Bone marrow (tissue), 2 donors: ENCODE measurements at regions not wholly inside any gene's neighbourhood (a gene's known extent, or its start where the extent isn't known, plus 50 kb on each side); places are given as distances from the start of the nearest gene placed in this dataset.
"Not testable (repeated sequence)": the region's sequence is repeated elsewhere in the genome, so short reads cannot be mapped to it uniquely, and the experiment has no call there.

ENCODE experiments used
- DNase-seq, 2 donors: peaks; one replicate each; lab custom pipeline; 2025; lab: John Stamatoyannopoulos, UW

DNA sequence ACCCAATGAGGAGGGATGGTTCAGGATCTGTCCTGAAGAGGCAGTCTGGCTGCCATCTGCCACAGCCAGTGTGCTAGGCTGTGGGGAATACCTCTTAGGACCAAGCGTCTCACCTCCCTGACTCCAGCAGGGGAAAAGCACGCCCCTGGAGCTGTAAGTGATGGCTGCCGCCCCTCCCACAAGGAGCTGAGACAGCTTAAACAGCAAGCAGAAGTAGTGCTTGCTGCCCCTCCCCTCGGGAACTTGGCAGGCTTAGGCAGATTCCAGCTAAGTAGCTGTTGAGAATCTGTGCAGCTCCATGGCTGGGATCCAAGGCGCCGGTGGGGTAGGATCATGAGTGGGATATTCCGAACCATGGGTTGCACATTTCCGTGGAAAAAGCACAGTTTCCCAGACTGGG lies 360.4 kb upstream of the MDGA2 start:
- DNase-seq = no peak

DNA sequence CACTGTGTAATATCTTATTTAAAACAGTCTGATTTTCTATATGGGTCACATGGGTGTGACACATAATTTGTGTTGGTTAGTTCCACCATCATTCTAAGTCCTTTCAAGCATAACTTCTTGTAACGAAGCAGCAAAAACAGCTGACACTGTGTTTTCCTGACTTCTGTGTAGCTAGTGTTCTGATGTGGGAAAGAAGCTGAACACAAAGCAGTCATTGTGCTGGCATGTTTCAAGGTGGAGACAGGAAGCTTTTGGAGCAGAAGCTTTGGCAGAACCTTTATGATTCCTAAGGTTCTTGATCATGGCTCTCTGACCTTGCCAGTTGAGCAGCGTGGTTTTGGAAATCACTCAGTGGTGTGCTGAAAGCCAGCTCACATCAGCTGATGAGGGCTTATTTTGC lies 351.7 kb upstream of the MDGA2 start:
- DNase-seq = no peak

DNA sequence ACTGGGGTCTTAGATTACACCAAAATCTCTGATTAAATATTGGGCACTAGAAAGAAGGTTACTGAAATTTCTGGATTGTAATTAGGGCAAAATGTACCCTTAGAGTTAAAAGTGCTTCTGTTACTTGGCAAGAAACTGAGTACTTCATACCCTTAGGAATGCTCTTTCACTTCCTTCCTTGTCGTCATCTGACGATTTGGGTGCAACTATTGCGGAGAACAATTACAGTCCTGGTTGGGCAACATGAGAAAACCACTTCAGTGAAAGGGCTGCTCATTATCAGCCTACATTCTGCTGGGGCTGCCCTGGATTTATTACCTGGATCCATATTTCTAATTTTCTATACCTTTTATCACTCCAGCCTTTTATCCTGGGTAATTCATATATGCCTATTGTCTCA lies 348.5 kb upstream of the MDGA2 start:
- DNase-seq = no peak

DNA sequence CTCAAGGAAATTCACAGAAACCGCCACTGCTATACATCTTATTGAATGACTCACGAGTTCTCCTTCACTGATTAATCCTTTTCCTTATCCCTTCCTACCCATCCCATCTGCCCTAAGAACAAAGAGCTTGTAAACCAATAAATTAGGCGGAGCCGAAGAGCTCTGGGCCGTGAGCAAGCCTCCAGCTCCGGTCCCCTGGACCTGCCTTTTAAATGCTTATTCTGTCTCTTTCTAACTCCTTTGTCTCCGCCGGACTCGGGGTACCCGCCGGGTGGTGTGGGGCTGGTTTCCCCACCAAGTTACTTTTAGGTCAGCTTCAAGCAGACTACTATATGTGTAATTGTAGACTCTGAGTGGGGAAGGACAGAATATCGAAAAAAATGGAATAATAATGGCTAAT lies 336.1 kb upstream of the MDGA2 start:
- DNase-seq = not testable (repeated sequence)

DNA sequence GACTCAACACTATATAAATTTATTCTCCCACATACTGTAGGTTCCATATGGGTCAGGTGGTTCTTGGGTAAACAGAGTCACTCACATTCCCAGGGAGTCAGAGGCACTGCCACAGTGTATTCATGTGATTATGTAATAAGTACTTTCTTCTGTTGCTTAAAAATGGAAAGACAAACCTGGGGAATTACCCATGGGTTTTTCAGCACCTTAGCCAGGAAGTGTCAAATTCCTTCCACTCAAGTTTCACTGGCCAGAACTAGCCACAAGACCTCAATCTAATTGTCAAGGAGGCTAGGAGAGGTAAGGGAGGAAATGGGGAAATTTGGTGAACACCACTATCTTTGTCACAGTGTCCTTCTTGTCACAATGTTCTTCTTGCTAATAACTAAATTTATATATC lies 333.2 kb upstream of the MDGA2 start:
- no peak for DNase-seq

DNA sequence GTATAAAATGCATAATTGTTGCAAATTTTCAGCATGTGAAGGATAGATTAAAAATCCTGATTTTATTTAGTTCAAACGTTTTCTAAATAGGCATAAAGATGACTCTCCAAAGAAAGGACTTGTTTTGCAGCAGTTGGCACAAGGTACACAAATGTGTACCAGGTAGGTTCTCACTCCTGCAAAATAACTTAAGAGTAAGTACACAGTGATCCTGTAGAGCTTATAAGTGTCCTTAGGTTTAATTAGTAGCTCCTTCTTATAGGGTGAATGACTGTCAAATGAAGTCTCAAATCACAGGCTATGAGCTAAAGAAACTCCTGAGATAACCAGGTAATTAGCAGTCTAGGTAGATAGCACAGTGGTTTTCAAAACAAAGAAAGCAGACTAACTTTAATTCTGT lies 330.6 kb upstream of the MDGA2 start:
- DNase-seq = no peak

DNA sequence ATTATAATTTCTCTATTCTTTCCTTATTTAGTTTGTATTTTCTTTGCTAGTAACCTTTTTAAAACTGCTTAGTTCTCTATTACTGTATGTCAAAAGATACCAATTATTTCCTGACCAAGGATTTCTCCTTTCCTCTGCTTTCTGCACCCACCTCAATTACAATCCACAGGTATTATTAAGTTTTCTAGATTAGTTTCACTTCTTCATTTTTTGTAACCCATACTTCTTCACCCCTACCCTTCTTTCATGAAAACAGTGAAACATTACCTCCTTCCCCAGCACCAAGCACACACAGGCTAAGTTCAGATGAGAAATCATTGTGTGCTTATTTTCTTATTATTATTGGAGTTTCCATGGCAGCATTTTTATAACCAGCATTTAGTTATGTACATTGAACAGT lies 318.5 kb upstream of the MDGA2 start:
- DNase-seq = no peak

DNA sequence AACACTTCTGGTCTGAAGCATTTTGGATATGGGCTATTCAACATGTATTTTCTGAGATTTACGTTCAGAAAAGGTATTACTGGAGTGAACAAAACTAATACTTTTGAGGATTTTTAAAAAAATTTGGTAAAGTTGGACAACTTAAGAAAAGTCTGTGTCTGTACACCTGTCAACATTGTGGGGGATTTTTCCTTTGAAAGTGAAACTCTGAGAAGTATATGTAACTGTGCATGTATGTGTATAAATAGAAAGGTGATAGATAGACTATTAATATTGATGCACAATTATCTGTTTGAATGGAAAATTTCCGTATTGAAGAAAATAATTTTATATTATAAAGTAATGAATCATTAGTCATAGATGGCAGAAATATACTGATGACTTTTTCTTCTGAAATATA lies 312.8 kb upstream of the MDGA2 start:
- no peak for DNase-seq

DNA sequence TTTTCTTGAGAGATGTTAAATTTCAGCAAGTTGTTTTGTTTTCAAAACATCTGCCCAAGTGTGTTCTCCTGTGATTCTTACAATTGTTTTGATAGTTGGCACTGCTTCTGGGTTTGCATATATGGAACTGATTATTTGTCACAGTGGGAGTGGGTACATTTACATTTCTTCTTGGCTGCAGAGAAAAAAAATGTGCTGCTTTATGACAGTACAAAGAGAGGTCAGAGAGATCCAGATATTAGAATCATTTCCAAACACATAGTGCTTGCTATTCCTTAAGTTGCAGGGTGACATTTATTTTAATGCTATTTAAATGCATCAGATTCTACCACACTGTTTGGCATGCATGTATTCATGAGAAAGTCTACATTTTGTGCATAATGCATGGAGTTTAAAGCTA lies 303.5 kb upstream of the MDGA2 start:
- DNase-seq = no peak

DNA sequence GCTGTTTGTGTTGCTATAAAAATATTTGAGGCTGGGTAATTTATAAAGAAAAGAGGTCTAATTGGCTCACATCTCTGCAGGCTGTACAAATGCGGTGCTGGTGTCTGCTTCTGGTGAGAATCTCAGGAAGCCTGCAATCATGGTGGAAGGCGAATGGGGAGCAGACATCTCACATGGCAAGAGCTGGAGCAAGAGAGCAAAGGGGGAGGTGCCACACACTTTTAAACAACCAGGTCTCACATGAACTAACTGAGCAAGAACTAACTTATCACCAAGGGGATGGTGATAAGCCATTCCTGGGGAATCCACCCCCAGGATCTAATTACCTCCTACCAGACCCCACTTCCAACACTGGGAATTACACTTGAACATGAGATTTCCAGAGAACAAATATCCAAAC lies 300.7 kb upstream of the MDGA2 start:
- DNase-seq = no peak

DNA sequence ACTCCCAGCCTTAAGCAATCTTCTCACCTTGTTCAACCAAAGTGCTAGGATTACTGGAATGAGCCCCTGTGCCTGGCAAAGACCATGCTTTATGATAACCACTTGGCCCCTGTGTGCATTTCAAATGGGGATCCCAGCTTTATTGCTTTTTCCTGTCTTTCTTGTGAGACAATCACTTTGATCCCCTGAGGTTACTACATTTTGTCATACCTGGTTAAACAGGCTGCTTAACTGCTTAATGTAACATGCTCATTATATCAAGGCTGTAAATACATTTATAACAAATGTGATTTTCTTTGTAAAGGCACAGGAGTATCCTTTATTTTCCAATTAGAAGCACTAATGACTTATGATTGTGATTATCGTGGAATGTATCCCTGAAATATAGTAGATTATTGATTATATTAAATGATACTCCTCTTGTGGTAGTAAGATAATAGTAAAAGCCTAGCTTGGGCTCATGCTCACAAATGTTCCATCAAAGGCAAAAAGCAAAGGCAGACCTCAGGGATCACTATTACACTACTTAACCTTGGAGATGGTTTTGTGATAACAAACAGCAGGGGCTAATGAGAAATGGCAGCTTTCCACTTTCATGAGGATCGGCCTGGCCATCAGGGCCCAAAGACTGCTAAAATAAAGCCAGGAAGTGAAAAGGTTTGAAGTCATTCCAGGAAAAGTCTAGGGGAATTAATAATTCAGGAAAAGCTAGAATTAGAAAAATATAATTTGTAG lies 290.8 kb upstream of the MDGA2 start:
- no peak for DNase-seq

DNA sequence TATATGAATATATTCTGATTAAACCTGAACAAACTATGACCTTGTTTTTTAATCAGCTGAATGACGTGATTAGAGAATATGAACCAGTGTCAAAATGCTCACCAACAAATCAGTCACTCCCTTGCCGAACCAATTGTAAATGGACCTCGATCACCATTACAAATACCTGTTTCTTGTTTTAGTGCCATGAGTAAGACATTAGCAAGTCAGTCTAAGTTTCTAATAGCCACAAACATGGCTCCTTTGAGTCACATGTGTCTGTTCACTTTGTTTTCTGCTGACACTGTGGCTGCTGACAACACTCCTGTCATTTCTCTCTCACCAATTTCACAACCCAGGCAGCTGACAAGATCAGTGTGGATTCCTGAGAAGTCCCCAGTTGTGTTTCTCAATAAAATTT lies 286.2 kb upstream of the MDGA2 start:
- DNase-seq = no peak

DNA sequence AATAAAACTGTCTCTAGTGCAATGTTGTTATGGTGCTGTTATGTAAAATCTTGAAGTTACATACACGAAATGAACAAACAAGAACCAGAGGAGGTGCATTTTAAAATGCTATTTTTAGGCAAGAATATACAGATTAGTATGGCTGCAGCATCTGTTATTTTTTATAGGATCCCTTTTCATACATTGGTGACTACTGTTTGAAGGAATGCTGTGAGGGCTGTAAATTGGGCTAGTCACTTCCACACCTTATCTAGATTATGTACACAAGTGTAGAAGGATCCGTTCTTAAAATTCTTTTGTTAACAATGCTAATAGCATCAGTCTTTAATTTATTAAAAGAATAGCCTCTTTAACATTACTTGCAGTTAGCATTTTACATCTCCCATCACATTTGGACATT lies 284.3 kb upstream of the MDGA2 start:
- no peak for DNase-seq

DNA sequence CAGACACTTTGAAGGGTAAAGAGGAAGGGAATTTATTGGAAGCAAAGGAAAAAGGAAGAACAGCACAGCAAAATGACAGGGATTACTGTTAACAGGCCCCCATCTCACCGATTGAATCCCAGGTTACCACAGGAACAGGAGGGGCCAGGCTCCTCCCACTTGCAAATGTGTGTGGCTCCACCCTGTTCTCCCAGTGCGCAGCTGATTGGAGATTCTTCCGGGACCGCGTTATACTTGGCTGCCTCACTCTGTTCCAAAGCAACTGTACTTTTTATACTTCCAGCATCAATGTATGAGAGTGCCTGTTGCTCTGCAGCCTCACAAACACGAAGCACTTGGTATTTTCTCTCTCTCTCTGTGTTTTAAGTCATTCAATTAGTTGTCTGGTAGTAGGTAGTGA lies 273.6 kb upstream of the MDGA2 start:
- no peak for DNase-seq

DNA sequence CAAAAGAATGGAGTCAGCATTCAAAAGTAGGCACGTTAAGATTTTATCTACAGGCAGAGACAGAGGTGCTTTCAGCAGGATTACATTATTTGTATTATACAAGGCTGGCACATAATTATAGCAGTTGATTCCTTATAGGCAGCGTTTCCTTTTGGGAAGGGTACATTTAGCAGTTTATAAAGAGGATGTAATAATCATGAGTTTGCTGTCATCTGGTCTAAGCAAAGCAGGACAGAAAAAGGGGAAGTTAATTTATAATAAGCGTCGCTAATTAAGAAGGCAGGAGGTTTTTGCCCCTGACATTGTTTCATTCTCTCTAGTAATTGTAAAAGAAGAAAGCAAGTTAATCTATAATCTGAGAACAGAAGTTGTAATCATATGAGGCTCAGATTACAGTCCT lies 259.9 kb upstream of the MDGA2 start:
- DNase-seq = no peak

DNA sequence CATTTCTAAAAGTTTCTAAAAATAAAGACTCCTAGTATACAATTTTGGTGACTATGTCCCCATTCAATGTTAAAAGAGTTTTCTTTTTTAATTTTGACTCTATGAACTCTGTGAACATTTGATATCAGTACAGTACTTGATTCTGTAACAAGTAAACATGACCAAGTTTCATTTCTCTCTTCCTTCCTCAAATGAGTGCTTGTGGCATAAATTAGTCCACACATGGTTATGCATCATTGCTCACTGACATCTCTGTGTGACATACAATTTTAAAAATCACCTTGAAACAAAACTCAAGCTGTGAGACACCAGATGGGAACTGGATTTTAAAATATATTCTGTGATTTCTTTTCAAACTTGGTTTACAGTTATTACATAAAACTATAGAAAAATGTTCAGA lies 253.9 kb upstream of the MDGA2 start:
- DNase-seq = no peak

DNA sequence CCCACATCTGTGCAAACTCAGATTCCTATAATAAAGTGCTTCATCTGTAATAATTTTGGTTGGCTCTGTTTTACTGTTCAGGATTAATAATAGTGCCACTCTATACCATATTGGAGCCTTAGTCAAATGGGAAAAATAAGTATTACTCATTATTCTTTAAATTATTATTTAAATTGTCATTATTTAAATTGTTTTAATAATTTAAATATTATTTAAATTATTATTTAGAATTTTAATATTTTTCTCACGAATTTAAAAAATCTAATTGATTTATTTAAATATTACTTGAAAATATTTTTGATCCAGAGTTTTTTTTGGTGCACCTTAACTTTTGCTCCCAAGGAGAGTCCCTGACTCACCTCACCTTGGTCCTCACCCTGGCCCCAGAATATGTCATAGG lies 245.7 kb upstream of the MDGA2 start:
- no peak for DNase-seq

DNA sequence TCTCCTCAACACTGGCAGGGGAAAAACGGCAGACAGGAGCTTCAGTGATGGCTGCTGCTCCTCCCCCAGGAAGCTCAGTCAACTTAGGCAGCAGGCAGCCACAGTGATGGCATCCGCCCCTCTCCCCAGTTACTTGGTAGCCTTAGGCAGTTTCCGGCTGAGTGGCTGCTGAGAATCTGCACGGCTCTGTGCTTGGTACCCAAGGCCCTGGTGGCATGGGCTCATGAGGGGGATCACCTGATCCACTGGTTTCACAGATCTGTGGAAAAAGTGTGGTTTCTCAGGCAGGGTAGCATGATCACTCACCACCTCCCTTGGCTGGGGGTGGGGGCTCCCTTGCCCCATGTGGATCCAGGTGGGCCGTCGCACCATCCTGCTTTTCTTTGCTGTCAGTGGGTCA lies 244.6 kb upstream of the MDGA2 start:
- DNase-seq = no peak

DNA sequence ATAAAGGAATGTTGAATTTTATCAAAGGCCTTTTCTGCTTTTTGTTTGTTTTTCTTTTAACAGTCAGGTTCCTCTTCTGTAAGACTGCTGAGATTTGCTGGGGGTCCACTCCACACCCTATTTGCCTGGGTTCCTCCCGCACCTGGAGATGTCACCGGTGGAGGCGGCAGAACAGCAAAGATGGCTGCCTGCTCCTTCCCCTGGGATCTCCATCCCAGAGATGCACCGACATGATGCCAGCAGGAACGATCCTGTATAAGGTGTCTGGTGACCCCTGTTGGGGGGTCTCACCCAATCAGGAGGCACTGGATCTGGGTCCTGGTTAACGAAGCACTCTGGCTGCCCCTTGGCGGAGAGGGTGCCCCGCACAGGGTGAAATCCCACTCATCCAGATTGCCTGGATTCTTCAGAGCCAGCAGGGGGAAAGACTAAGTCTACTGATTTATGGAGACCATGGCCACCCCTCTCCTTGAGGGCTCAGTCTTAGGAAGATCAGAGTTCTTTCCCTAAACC lies 244.0 kb upstream of the MDGA2 start:
- DNase-seq = no peak

DNA sequence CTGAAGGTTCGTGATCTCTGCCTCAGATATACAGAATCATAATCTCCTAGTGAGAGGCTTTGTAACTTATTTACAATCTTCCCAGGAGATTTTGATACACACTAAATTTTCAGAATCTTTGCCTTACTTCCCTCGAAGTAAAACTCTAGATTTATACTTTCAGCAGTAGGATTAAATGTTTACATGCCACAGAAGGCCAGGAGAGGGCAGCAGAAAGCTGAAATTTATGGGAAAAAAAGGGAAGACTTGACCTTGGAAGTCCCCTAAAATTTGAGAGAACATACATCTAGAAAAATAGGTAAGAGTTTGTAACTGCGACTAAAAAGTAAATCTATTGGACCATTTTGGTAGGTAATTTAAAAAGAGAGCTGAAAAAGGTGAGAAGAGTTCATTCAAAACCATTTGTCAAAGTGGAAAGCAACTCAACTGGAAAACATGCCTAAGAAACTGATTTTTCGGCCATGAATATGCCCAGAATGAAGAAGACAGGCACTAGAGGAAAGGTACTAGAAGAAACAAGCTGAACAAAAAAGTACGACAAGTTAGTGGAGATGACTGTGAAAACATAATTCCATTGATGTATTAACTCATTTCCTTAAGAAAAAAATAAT lies 242.0 kb upstream of the MDGA2 start:
- DNase-seq = no peak

DNA sequence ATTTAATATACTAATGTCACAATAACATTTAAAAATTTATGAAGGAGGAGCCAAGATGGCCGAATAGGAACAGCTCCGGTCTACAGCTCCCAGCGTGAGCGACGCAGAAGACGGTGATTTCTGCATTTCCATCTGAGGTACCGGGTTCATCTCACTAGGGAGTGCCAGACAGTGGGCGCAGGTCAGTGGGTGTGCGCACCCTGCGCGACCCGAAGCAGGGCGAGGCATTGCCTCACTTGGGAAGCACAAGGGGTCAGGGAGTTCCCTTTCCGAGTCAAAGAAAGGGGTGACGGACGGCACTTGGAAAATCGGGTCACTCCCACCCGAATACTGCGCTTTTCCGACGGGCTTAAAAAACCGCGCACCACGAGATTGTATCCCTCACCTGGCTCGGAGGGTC lies 225.7 kb upstream of the MDGA2 start:
- DNase-seq = not testable (repeated sequence)

DNA sequence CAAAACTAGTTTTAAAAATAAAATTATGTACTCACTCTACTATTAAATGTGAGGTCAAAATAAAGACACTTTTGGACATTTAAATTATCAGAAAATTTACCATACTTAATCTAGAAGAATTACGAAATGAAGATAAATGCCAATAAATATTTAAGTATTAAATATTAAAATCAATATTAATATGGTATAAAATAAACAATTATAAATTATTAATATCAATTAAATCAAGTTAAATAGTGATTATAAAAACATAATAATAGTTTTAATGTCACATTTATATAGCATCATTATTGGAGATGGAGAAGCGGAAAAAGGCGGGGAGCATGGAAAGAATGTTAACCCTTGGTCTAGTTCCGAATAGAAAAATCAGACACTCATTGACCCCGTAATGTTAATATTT lies 224.3 kb upstream of the MDGA2 start:
- DNase-seq = no peak

DNA sequence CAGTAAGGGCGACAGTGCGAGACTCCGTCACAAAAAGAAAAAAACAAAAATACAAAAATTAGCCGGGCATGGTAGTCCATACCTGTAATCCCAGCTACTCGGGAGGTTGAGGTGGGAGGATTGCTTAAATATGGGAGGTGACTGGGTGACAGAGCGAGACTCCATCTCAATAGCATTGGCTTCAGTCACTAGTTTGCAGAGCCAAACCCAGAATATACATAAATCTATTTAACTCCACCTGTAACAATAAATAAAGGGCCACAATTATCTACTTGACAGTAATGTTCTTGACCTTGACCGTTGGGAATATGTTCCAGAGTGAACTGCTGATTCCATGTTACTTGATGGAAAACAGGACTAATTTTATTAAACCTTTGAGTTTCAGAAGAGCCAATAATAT lies 198.9 kb upstream of the MDGA2 start:
- no peak for DNase-seq

DNA sequence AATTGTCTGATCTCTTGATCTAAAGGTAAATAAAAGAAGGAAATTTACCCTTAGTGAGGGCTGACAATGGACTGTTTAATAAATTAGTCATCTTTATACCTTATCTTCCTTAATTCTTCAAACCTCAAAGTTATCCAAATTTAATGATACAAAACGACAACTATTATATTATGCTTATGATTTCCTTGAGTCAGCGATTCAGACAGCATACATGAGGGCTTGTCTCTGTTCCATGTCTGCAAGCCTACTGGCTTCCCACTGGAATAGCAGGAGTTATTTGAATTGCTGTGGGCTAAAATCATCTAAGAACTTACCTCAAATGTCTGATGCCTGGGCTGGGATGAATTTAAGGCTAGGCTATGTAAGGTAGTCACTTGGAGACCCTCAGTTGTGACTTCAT lies 197.2 kb upstream of the MDGA2 start:
- DNase-seq = no peak
